BE2C (cell line): ENCODE measurements at regions not wholly inside any gene's neighbourhood (a gene's known extent, or its start where the extent isn't known, plus 50 kb on each side); places are given as distances from the start of the nearest gene placed in this dataset.

Experiments
- DNase-seq: peaks from one replicate; pipeline ENCODE4 v3.0.0-alpha.2; 2020
- H3K27me3 ChIP-seq: fragments of 250-450 bp; sonication (Bioruptor Pico); 2 replicates; pipeline ENCODE4 v1.5.1; 2020; ENCODE audit warnings: mild to moderate bottlenecking
- H3K36me3 ChIP-seq: fragments of 250-450 bp; sonication (Bioruptor Pico); 2 replicates; pipeline ENCODE4 v1.5.1; 2020; ENCODE audit warnings: mild to moderate bottlenecking
- H3K4me1 ChIP-seq: fragments of 250-450 bp; sonication (Bioruptor Pico); 2 replicates; pipeline ENCODE4 v1.5.1; 2020
- H3K4me3 ChIP-seq: 2 replicates; pipeline ENCODE4 v1.5.1; 2011; ENCODE audit warnings: low read depth, low read length
- H3K9me3 ChIP-seq: fragments of 250-450 bp; sonication (Bioruptor Pico); 2 replicates; pipeline ENCODE4 v1.5.1; 2020
- TF ChIP-seq, protein P1 (sequence below): IDR thresholded peaks from 2 replicates; pipeline ENCODE4 v1.5.1; 2012; ENCODE audit warnings: mild to moderate bottlenecking, low read depth, low read length

DNA sequence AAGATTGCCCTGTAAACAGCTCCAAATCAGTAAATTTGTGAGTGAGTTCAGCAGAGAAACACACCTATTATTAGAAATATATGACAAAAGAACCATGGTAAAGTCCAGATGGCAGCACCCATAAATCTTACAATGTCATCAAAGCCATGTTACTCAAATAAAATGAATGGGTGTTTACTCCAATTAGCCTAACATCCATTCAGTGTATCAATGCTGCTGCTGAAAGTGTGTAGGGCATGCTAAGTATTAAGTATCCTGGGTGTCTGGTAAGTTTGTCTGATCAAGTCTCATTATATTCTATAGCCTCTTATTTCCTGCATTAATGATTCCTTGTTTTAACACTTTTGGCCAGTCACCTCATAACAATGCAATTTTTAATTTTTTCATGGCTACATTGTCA lies 185.5 kb upstream of the STEAP4 start:
- no peaks in the 10 kb centered on the region for H3K4me1 ChIP-seq
- H3K36me3 ChIP-seq: no peaks in the 10 kb centered on the region
- H3K9me3 ChIP-seq: no peaks in the 10 kb centered on the region
- H3K27me3 ChIP-seq: no peaks in the 10 kb centered on the region
- H3K4me3 ChIP-seq: no peak overlapping the region
- TF ChIP-seq, protein P1, sequence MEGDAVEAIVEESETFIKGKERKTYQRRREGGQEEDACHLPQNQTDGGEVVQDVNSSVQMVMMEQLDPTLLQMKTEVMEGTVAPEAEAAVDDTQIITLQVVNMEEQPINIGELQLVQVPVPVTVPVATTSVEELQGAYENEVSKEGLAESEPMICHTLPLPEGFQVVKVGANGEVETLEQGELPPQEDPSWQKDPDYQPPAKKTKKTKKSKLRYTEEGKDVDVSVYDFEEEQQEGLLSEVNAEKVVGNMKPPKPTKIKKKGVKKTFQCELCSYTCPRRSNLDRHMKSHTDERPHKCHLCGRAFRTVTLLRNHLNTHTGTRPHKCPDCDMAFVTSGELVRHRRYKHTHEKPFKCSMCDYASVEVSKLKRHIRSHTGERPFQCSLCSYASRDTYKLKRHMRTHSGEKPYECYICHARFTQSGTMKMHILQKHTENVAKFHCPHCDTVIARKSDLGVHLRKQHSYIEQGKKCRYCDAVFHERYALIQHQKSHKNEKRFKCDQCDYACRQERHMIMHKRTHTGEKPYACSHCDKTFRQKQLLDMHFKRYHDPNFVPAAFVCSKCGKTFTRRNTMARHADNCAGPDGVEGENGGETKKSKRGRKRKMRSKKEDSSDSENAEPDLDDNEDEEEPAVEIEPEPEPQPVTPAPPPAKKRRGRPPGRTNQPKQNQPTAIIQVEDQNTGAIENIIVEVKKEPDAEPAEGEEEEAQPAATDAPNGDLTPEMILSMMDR: no peak
- no peak for DNase-seq

DNA sequence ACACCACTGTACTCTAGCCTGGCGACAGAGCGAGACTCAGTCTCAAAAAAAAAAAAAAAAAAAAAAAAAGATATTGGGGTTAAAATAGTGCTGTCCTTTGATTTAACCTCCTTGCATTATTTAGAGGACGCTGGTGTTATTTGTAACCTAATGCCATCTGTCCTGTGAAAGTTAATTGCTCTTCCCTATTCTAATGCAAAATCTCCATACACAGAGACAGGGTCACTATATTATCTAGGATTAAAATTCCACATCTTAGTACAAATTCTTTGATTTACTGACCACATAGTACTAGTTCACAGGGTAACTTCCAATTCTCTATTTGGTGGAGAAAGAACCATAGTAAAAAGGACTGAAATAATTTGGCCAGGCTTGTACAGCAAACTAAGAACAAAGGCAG lies 184.2 kb upstream of the STEAP4 start:
- no peaks in the 10 kb centered on the region for H3K27me3 ChIP-seq

DNA sequence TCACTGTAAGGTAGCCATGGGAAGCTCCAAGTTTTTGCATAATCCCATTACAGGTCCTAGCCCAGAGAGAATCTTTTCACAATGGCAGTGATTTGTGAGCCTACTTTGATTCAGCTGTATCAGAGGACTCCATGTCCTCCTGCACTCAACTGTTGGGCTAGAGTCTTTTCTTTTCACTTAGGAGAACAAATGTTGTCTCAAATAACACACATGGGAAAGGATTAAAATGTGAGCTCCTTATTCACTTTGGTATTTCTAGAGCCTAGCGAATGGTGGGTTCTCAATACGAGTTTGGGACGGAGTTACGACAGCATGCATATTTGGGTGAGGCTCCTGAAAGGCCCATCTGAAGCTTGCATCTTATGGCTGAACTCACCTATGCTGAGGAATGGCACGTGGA lies 183.5 kb upstream of the STEAP4 start:
- Histone ChIP-seq H3K4me3 (no peak overlapping the region), H3K4me1 (no peaks in the 10 kb centered on the region), H3K9me3 (no peaks in the 10 kb centered on the region), H3K27me3 (no peaks in the 10 kb centered on the region), H3K36me3 (no peaks in the 10 kb centered on the region)
- TF ChIP-seq, protein P1: no peak
- no peak for DNase-seq

More for the DNA sequence above, 184.2 kb upstream of the STEAP4 start:
- no peak overlapping the region for H3K4me3 ChIP-seq
- TF ChIP-seq, protein P1: no peak
- H3K4me1 ChIP-seq: no peaks in the 10 kb centered on the region
- no peaks in the 10 kb centered on the region for H3K9me3 ChIP-seq
- DNase-seq: no peak
- no peaks in the 10 kb centered on the region for H3K36me3 ChIP-seq

DNA sequence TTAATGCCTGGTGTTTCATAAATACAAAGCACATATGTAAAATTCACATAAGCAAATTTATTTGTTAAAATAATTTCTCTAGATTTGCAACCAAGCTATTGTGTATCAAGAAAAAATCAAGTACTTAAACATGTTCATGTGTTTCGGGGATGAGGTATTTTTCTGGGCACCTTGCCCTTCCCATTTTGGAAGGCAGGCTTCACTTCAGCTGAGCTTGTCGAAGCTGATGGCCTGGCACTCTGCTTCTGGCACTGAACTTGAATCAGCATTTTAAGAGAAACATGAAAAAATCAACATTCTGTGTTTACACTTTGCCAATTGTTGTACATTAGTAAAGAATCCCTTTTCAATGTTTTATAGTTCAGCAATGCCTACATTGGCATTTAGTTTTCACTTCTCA lies 179.1 kb upstream of the STEAP4 start:
- Histone ChIP-seq H3K4me3 (no peak overlapping the region), H3K36me3 (no peaks in the 10 kb centered on the region), H3K27me3 (no peaks in the 10 kb centered on the region), H3K9me3 (no peaks in the 10 kb centered on the region), H3K4me1 (no peaks in the 10 kb centered on the region)
- TF ChIP-seq, protein P1: no peak
- no peak for DNase-seq

DNA sequence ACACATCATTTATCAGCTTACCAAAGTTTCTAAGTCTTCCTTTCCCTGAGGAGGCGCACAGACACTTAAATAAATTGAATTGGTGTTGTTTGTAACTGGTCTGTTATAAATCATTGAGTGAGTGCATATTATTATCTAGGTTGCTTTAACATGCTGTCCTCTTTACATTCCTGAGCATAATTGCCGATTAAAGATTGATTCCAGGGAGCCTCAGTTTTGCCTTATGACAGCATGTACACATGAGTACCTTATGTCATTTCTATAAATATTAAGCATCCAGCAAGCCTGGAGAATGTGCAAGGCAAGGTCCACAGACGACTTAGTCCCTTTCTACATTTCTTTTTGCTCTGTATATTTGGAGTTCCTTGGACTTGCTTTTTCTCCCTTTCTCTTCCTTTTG lies 177.9 kb upstream of the STEAP4 start:
- Histone ChIP-seq H3K9me3 (no peaks in the 10 kb centered on the region), H3K4me3 (no peak overlapping the region), H3K36me3 (no peaks in the 10 kb centered on the region), H3K27me3 (no peaks in the 10 kb centered on the region), H3K4me1 (no peaks in the 10 kb centered on the region)
- no peak for DNase-seq
- TF ChIP-seq, protein P1: no peak

DNA sequence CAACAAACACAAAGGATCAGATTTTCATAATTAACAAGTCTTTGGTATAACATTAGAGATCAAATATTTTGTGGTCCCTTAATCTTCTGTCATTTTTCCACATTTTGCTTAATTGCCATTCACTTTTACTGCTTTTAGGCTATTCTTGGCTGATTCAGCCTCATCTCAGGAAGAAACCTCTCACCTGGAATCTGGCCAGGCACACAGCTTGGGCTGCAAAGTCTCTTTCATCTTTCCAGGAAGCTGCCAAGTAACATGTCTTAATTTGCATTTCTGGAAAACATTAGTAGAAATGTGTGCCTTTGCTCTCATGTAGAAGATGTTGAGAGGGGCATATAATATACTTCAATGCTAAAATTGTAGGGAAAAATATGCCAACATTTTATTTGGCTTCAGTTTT lies 174.2 kb upstream of the STEAP4 start:
- Histone ChIP-seq H3K36me3 (no peaks in the 10 kb centered on the region), H3K9me3 (no peaks in the 10 kb centered on the region), H3K4me3 (no peak overlapping the region), H3K4me1 (no peaks in the 10 kb centered on the region), H3K27me3 (no peaks in the 10 kb centered on the region)
- no peak for DNase-seq
- TF ChIP-seq, protein P1: no peak
